B cell (primary cell): ENCODE measurements at regions not wholly inside any gene's neighbourhood (a gene's known extent, or its start where the extent isn't known, plus 50 kb on each side); places are given as distances from the start of the nearest gene placed in this dataset.

Experiments
- EZH2 ChIP-seq: IDR thresholded peaks from 2 replicates; pipeline ENCODE4 v1.6.1; 2012; ENCODE audit warnings: borderline replicate concordance, low read depth, mild to moderate bottlenecking, moderate library complexity, low read length; ENCODE audit not compliant: insufficient read depth, poor library complexity, severe bottlenecking
- TF ChIP-seq, protein P1 (sequence below): fragments of 200-600 bp; IDR thresholded peaks from one replicate; pipeline ENCODE4 v1.8.0; 2022; ENCODE audit warnings: antibody characterized with exemption, mild to moderate bottlenecking

DNA sequence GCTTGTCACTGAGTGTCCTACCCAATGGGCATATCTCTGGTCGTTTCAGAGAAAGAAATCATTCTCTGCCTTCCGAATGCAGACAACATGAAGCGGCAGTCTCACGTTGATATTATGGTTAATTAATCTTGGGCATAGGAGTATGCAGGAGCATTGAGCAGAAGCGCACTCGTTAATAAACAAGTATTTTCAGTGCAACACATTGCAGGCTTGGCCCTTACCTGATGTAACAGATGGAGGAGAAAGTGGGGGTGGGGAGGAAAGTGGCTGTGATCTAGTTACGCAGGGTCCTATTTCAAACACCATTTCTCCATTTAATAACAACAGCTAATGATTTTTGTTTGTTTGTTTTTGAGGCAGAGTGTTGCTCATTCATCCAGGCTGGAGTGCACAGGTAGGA lies 414.0 kb upstream of the RBFOX1 start:
- TF ChIP-seq, protein P1, sequence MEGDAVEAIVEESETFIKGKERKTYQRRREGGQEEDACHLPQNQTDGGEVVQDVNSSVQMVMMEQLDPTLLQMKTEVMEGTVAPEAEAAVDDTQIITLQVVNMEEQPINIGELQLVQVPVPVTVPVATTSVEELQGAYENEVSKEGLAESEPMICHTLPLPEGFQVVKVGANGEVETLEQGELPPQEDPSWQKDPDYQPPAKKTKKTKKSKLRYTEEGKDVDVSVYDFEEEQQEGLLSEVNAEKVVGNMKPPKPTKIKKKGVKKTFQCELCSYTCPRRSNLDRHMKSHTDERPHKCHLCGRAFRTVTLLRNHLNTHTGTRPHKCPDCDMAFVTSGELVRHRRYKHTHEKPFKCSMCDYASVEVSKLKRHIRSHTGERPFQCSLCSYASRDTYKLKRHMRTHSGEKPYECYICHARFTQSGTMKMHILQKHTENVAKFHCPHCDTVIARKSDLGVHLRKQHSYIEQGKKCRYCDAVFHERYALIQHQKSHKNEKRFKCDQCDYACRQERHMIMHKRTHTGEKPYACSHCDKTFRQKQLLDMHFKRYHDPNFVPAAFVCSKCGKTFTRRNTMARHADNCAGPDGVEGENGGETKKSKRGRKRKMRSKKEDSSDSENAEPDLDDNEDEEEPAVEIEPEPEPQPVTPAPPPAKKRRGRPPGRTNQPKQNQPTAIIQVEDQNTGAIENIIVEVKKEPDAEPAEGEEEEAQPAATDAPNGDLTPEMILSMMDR, result no peak
- no peak for TF ChIP-seq EZH2
